ENCODE measurements at regions not wholly inside any gene's neighbourhood (a gene's known extent, or its start where the extent isn't known, plus 50 kb on each side); places are given as distances from the start of the nearest gene placed in this dataset.

- POLR2A ChIA-PET, result no interaction called here
- CTCF ChIA-PET, result no interaction called here
These were observed 321.5 kb upstream of the ZNF32 start for GRCh38 chr10:43970018-43970698.

GRCh38 chr10:43969506-43969905, 320.8 kb upstream of the ZNF32 start:
- POLR2A ChIA-PET, result no interaction called here

GRCh38 chr10:43968961-43969360, 320.3 kb upstream of the ZNF32 start:
- ChIA-PET POLR2A (no interaction called here), CTCF (no interaction called here)

More at GRCh38 chr10:43969506-43969905, 320.8 kb upstream of the ZNF32 start:
- CTCF ChIA-PET, result no interaction called here

GRCh38 chr10:43968076-43968475, 319.4 kb upstream of the ZNF32 start:
- ChIA-PET CTCF (no interaction called here), POLR2A (no interaction called here)

- CTCF ChIA-PET, result no interaction called here
These were observed 317.9 kb upstream of the ZNF32 start for GRCh38 chr10:43966571-43966965.

GRCh38 chr10:43965918-43966570, 317.4 kb upstream of the ZNF32 start:
- ChIA-PET CTCF (interaction anchor here (0.6 kb wide), 1 partner anchor 326 kb away, joined by 4 read pairs; no protein-coding TSS in a partner anchor), POLR2A (no interaction called here)

More at GRCh38 chr10:43966571-43966965, 317.9 kb upstream of the ZNF32 start:
- POLR2A ChIA-PET, result no interaction called here

- CTCF ChIA-PET, result interaction anchor here (0.6 kb wide), 1 partner anchor 325 kb away, joined by 4 read pairs; no protein-coding TSS in a partner anchor
These were observed 316.6 kb upstream of the ZNF32 start for GRCh38 chr10:43965033-43965917.

GRCh38 chr10:43964486-43964885, 315.8 kb upstream of the ZNF32 start:
- POLR2A ChIA-PET, result no interaction called here
- CTCF ChIA-PET, result no interaction called here

More at GRCh38 chr10:43965033-43965917, 316.6 kb upstream of the ZNF32 start:
- POLR2A ChIA-PET, result no interaction called here

- POLR2A ChIA-PET, result no interaction called here
- CTCF ChIA-PET, result no interaction called here
These were observed 315.2 kb upstream of the ZNF32 start for GRCh38 chr10:43963793-43964425.

- POLR2A ChIA-PET, result no interaction called here
- CTCF ChIA-PET, result no interaction called here
These were observed 314.7 kb upstream of the ZNF32 start for GRCh38 chr10:43963379-43963778.

- CTCF ChIA-PET, result no interaction called here
These were observed 313.9 kb upstream of the ZNF32 start for GRCh38 chr10:43962346-43963191.

GRCh38 chr10:43961523-43962345, 313.1 kb upstream of the ZNF32 start:
- ChIA-PET POLR2A (no interaction called here), CTCF (no interaction called here)

More at GRCh38 chr10:43962346-43963191, 313.9 kb upstream of the ZNF32 start:
- POLR2A ChIA-PET, result no interaction called here

- POLR2A ChIA-PET, result no interaction called here
- CTCF ChIA-PET, result no interaction called here
These were observed 312.3 kb upstream of the ZNF32 start for GRCh38 chr10:43960981-43961380.

GRCh38 chr10:43960477-43960876, 311.8 kb upstream of the ZNF32 start:
- CTCF ChIA-PET, result no interaction called here
- POLR2A ChIA-PET, result no interaction called here

GRCh38 chr10:43960135-43960415, 311.4 kb upstream of the ZNF32 start:
- CTCF ChIA-PET, result no interaction called here
- POLR2A ChIA-PET, result no interaction called here

- ChIA-PET POLR2A (no interaction called here), CTCF (no interaction called here)
These were observed 310.9 kb upstream of the ZNF32 start for GRCh38 chr10:43959364-43960134.

- ChIA-PET CTCF (no interaction called here), POLR2A (no interaction called here)
These were observed 310.3 kb upstream of the ZNF32 start for GRCh38 chr10:43958964-43959363.

GRCh38 chr10:43958071-43958432, 309.4 kb upstream of the ZNF32 start:
- ChIA-PET POLR2A (no interaction called here), CTCF (no interaction called here)

Data from activated CD8-positive, alpha-beta memory T cell treated with anti-CD3 and anti-CD28 coated beads for 36 hours (primary cell).